H54 (cell line): ENCODE measurements at regions not wholly inside any gene's neighbourhood (a gene's known extent, or its start where the extent isn't known, plus 50 kb on each side); places are given as distances from the start of the nearest gene placed in this dataset.

Source experiments
- DNase-seq: peaks from one replicate; pipeline ENCODE4 v3.0.0; 2011; ENCODE audit warnings: low spot score, mixed read lengths; ENCODE audit not compliant: insufficient read length
- FAIRE-seq: peaks from 3 replicates; lab custom pipeline; 2011; peaks lifted over from hg19 to GRCh38; lab: Jason Lieb, UNC
- POLR2A ChIP-seq: IDR thresholded peaks from 2 replicates; pipeline ENCODE4 v1.6.1; 2011; ENCODE audit warnings: low read depth, mild to moderate bottlenecking, low read length

DNA sequence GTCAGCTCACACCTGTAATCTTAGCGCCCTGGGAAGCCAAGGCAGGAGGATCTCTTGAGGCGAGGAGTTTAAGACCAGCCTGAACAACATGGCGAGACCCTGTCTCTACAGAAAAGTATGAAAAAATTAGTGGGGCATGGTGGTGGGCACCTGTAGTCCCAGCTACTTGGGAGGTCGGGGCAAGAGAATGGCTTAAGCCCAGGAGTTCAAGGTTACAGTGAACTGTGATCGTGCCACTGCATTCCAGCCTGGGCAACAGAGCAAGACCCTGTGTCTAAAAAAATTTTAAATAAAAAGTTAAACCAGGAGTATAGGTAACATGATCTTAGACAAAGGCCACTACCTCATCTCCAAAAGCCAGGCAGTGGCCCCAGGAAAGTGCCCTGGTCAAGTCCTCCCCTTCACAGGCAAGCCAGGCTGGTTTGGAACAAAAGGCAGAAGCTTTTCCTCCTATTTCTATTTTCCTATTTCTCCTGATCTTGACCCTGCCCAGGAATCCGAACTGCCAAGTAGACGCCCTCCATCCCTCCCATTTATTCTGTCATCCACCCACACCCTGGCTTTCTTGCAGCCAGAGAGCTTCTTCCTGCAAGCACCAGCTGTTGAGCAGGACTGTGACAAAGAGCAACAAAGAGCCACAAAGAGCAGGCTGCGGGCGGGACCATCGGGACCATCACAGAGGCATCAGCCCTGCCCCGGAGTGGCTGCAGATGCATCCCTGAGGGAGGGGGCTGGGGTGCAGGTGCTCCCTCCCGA is 149.9 kb upstream of the AFDN start:
- DNase-seq (no peak), FAIRE-seq (no peak)

DNA sequence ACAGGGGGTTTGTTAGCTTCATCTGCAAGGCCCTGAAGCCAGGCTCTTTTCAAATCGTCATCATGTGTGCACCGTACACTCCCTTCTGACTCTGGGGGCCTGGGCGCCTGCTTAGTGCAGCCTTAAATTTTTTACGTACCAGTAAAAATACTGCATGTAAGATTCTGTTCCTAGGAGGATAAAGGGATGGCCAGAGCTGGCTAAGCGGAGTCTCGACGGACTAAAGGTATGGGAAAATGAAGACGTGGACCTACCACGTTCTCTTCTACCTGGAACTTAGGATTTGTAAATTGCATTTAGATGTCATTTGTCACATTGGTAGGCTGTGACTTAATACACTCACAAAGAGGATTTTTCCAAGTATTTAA is 149.3 kb upstream of the AFDN start:
- DNase-seq (no peak), FAIRE-seq (no peak)
- TF ChIP-seq POLR2A, result no peak

More for the DNA sequence above, 149.9 kb upstream of the AFDN start:
- no peak for TF ChIP-seq POLR2A

GRCh38 chr6:167678102-167679101 is 148.3 kb upstream of the AFDN start:
- no peak for FAIRE-seq
- no peak for DNase-seq
- TF ChIP-seq POLR2A, result no peak

GRCh38 chr6:167679122-167679736 is 147.5 kb upstream of the AFDN start:
- TF ChIP-seq POLR2A, result no peak
- no peak for FAIRE-seq
- no peak for DNase-seq

- DNase-seq, result no peak
- TF ChIP-seq POLR2A, result no peak
- FAIRE-seq, result no peak
Observed at GRCh38 chr6:167679790-167680604, 146.7 kb upstream of the AFDN start.

GRCh38 chr6:167680605-167681149 is 146.0 kb upstream of the AFDN start:
- no peak for DNase-seq
- FAIRE-seq, result no peak
- TF ChIP-seq POLR2A, result no peak

DNA sequence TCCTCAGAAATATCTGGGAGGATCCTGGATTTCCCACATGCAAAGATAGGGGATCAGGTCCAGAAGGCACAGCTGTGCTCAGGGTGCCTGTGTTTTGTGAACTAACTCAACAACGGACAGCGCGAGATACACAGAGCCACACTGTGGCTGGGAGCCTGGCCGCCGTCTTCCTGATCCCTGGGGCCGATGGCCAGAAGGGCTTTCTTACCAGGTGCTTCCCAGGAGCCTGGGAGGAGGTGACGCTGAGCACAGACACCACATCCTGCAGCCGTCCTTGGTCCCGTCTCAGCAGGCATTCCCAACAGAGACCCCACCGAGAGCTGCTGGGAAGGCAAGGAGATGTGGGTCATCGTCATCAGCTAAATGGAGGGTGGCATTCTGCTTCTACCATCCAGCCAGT is 144.6 kb upstream of the AFDN start:
- FAIRE-seq (no peak), DNase-seq (no peak)
- TF ChIP-seq POLR2A, result no peak

GRCh38 chr6:167682546-167683027 is 144.1 kb upstream of the AFDN start:
- no peak for FAIRE-seq
- no peak for DNase-seq
- no peak for TF ChIP-seq POLR2A

DNA sequence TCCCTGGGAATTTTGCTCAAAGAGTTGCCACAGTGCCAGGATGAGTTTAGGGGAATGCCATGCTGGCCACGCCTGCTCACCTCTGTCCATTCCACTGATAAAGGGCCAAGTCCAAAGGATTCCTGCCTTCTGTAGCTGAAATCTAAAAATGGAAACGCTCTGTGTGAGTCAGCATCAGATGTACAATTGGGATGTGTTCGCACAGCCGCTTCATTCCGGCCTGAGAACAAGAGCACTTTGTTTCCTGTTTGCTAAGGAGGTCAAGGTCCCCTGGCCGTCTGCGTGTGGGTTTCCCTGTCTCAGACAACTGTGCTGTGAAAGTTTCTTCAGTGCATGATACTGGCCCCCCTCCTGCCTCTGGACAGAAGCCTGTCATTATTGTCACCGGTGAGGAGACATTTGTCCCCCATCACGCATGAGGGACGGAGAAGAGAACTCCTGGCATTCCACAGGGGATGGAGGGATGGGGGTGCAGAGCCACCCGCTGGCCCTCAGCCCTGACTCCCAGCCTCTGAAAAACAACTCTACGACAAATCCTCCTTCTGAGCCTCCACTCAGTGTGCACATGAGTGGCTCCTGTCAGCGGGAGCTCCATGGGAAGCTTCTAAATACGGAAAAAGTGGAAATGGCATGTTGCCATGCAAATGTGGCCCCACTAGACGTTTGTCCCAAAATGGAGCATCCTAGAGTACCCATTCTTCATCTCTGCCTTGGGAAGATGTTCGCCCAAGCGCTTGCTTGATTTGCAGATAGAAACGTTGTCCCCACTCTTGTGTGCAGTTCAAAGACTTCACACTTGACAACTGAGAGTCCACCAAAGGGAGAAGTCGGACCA is 143.5 kb upstream of the AFDN start:
- TF ChIP-seq POLR2A, result no peak
- DNase-seq, result peak; percentile 45
- FAIRE-seq, result no peak

DNA sequence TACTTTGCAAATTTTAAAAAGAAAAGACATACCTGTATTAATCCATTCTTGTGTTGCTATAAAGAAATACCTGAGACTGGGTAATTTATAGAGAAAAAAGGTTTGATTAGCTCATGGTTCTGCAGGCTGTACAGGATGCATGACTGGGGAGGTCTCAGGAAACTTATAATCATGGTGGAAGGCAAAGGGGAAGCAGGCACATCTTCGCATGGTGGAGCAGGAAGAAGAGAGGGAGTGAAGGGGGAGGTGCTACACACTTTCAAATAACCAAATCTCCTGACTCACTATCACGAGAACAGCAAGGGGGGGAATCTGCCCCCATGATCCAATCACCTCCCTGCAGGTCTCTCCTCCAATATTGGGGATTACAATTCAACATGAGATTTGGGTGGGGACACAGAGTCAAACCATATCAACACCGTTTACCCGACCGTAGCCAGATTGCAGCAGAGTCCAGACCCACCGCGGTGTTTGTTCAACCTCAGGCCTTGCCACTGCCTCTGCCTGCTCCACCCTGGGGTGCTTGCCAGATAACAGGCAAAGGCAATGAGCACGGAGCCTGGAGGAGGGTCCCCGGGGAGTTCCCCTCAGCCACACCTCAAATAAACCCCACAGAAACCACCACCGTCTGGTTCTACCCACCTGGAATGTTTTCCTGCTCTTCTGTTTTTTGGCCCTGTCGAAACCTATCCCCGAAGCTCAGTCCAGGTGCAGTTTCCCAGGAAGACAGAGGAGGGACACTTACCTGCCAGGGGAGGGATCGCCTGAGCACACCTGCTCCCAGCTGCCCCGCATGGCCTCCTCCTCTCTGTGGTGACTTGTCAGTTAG is 142.2 kb upstream of the AFDN start:
- DNase-seq (no peak), FAIRE-seq (no peak)
- no peak for TF ChIP-seq POLR2A

DNA sequence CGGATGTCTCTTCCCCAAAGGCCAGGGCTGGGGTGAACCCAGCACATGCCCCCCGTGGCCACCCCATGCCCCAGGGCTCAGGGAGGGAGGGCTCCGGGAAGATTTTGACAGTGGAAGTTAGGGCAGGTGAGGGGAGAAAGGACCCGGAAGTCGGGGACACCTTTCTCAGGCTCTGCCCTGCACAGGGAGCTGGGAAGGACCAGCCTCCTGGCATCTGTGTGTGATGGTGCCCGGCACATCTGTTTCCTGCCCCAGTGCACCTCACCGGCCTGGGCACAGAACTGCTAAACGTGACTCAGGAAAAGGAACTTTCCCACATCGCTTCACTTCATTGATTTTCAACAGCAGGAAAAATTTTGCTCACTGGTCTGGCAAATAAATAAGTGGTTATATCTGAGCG is 141.1 kb upstream of the AFDN start:
- no peak for FAIRE-seq
- no peak for DNase-seq

More for the DNA sequence above, 141.1 kb upstream of the AFDN start:
- no peak for TF ChIP-seq POLR2A
